Right renal pelvis (tissue), 4 donors: ENCODE measurements at regions not wholly inside any gene's neighbourhood (a gene's known extent, or its start where the extent isn't known, plus 50 kb on each side); places are given as distances from the start of the nearest gene placed in this dataset.

Experiments used
- DNase-seq, 4 donors: peaks; one replicate each; pipeline ENCODE4 v3.0.0-alpha.2; 2013; ENCODE audit warnings: low read depth in 4 of 4, low spot score in 3 of 4, missing footprints in 1 of 4

GRCh38 chr4:121227341-121227792, 63.2 kb upstream of the TNIP3 start:
- no peak for DNase-seq

GRCh38 chr4:121226362-121226761, 62.2 kb upstream of the TNIP3 start:
- DNase-seq: no peak

GRCh38 chr4:121221608-121222007, 57.5 kb upstream of the TNIP3 start:
- DNase-seq: no peak

GRCh38 chr4:121221201-121221600, 57.1 kb upstream of the TNIP3 start:
- DNase-seq: no peak

GRCh38 chr4:121220698-121221097, 56.6 kb upstream of the TNIP3 start:
- no peak for DNase-seq

- no peak for DNase-seq
Observed at GRCh38 chr4:121219227-121219626, 55.1 kb upstream of the TNIP3 start.

- DNase-seq: no peak
Observed at GRCh38 chr4:121217351-121217750, 53.2 kb upstream of the TNIP3 start.

GRCh38 chr4:121216461-121216860, 52.3 kb upstream of the TNIP3 start:
- DNase-seq: no peak

- no peak for DNase-seq
Observed at GRCh38 chr4:121213940-121214339, 49.8 kb upstream of the TNIP3 start.
